Loucy (cell line): ENCODE measurements at regions not wholly inside any gene's neighbourhood (a gene's known extent, or its start where the extent isn't known, plus 50 kb on each side); places are given as distances from the start of the nearest gene placed in this dataset.

Source experiments
- H2AFZ ChIP-seq: fragments of 200-600 bp; sonication (generic); 2 replicates; pipeline ENCODE4 v1.6.0; 2016; ENCODE audit warnings: antibody characterized with exemption, mild to moderate bottlenecking, low read length, moderate library complexity
- H3F3A ChIP-seq: fragments of 200-600 bp; 2 replicates; pipeline ENCODE4 v1.6.0; 2016; ENCODE audit warnings: antibody characterized with exemption, low read depth, mild to moderate bottlenecking
- H3K27me3 ChIP-seq: fragments of 200-600 bp; sonication (generic); 2 replicates; pipeline ENCODE4 v1.6.1; 2014; ENCODE audit warnings: low read length, mild to moderate bottlenecking; ENCODE audit not compliant: insufficient read depth, poor library complexity, severe bottlenecking
- H3K36me3 ChIP-seq: fragments of 200-600 bp; sonication (generic); 2 replicates; pipeline ENCODE4 v1.6.1; 2016; ENCODE audit warnings: low read length; ENCODE audit not compliant: insufficient read depth
- H3K4me1 ChIP-seq: fragments of 200-600 bp; sonication (generic); 2 replicates; pipeline ENCODE4 v1.5.1; 2014; ENCODE audit warnings: low read length, mild to moderate bottlenecking; ENCODE audit not compliant: insufficient read depth, poor library complexity, severe bottlenecking
- H3K4me2 ChIP-seq: fragments of 200-600 bp; sonication (generic); 2 replicates; pipeline ENCODE4 v1.6.0; 2014; ENCODE audit warnings: antibody characterized with exemption, low read length, low read depth, mild to moderate bottlenecking; ENCODE audit not compliant: poor library complexity, severe bottlenecking
- H3K4me3 ChIP-seq: fragments of 200-600 bp; sonication (generic); 2 replicates; pipeline ENCODE4 v1.5.1; 2014; ENCODE audit warnings: low read length, mild to moderate bottlenecking, mixed read lengths; ENCODE audit not compliant: poor library complexity, severe bottlenecking
- H3K79me2 ChIP-seq: fragments of 200-600 bp; sonication (generic); 2 replicates; pipeline ENCODE4 v1.6.1; 2014; ENCODE audit warnings: low read length; ENCODE audit not compliant: insufficient read depth
- H3K9ac ChIP-seq: fragments of 200-600 bp; sonication (generic); 2 replicates; pipeline ENCODE4 v1.6.0; 2014; ENCODE audit warnings: mild to moderate bottlenecking, low read depth, low read length, moderate library complexity; ENCODE audit not compliant: poor library complexity, severe bottlenecking
- H3K9me2 ChIP-seq: fragments of 200-600 bp; sonication (generic); replicated peaks from 2 replicates; pipeline ENCODE4 v1.6.1; 2016; ENCODE audit warnings: low read depth, low read length, mixed read lengths
- H3K9me3 ChIP-seq: fragments of 200-600 bp; sonication (generic); 2 replicates; pipeline ENCODE4 v1.6.1; 2014; ENCODE audit warnings: mild to moderate bottlenecking, antibody characterized with exemption, low read length, low read depth; ENCODE audit not compliant: insufficient read depth
- H4K20me1 ChIP-seq: fragments of 200-600 bp; sonication (generic); 2 replicates; pipeline ENCODE4 v1.6.0; 2014; ENCODE audit warnings: antibody characterized with exemption, low read length, mild to moderate bottlenecking; ENCODE audit not compliant: insufficient read depth, poor library complexity, severe bottlenecking
- CTCF ChIP-seq: fragments of 200-600 bp; sonication (generic); conservative IDR thresholded peaks from 2 replicates; pipeline ENCODE4 v1.5.1; 2014; ENCODE audit warnings: mild to moderate bottlenecking, antibody characterized with exemption, low read length
- EZH2phosphoT487 ChIP-seq: fragments of 200-600 bp; IDR thresholded peaks from 2 replicates; pipeline ENCODE4 v1.6.1; 2018; ENCODE audit warnings: antibody characterized with exemption, mild to moderate bottlenecking, moderate library complexity, borderline replicate concordance

DNA sequence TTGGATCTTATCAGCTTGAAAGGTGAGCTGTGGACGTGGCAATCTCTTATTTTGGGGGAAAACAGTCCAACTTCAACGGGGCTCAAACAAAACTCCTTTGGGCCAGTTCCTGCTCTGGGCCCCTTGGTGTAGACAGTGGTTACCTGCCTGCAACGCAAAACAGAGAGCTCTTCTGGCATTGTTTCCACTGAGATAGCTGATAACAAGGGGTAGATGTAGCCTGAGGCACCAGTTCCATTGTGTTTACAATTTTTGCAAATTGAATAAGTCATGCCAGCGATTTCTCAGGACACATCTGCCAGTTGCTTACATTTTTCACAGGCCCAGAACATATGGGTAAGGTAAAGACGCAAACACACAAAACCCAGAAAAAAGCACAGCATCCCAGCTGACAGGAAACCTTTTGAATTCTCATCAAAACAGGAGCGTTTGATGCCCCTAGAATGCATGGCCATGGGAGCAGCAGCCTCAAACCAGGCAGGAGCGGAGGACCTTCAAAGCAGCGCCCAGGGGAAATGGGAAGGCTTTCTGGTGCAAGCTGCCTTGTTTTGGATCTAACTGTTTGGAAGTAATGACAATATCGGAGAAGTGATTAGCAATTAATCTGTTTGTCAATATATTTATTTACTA, 259.7 kb downstream of the AACS start:
- no peak overlapping the region for H3K4me3 ChIP-seq
- no peak for TF ChIP-seq CTCF
- TF ChIP-seq EZH2phosphoT487, result no peak
- no peaks in the 10 kb centered on the region for H3F3A ChIP-seq
- H3K4me1 ChIP-seq, result no peaks in the 10 kb centered on the region
- no peak overlapping the region for H3K9ac ChIP-seq
- H2AFZ ChIP-seq, result no peak overlapping the region
- H3K9me3 ChIP-seq, result no peaks in the 10 kb centered on the region
- H3K36me3 ChIP-seq, result no peaks in the 10 kb centered on the region
- no peak overlapping the region for H3K4me2 ChIP-seq
- H3K27me3 ChIP-seq, result no peaks in the 10 kb centered on the region
- H3K9me2 ChIP-seq, result no peaks in the 10 kb centered on the region
- no peaks in the 10 kb centered on the region for H3K79me2 ChIP-seq
- H4K20me1 ChIP-seq, result no peaks in the 10 kb centered on the region

DNA sequence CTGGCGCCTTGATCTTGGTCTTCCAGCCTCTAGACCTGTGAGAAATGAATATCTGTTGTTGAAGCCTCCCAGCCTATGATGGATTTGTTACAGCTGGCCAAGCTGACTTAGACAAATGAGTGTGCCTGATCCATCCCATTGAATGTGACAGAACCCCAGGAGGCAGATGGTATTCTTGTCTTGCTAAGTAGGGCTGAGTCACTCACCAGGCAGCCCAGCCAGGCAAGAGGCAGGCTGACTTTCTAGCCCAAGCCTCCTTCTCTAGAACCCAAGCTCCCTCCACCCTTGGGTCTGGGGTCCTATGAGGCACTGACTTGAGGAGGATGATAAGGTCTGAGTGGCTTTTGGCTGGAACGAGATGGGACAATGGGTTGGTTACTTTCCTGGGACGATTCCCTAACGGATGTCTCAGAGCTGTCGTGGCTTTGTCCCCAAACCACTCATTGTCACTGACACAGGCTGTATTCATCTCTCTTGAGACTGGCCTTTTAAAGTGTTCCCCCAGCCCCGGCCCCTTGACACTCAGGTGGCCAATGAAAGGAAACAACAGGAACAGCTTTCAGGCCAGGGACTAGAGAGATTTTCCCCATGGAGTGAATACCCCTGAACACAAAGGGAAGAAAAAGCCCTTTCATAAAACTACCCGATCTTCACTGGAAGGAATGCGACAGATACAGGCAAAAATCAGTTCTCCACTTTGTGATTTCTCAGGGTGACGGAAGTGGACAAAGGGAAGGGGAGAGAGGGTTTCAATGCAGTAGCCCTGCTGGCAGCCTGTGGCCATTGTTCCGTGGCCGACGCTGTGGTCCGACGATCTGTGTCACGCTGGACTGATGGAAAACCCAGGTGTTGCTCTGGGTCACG, 264.2 kb downstream of the AACS start:
- H3K36me3 ChIP-seq, result no peaks in the 10 kb centered on the region
- H3K27me3 ChIP-seq, result no peaks in the 10 kb centered on the region
- TF ChIP-seq EZH2phosphoT487 (no peak), CTCF (no peak)
- no peak overlapping the region for H3K4me3 ChIP-seq
- H3K4me2 ChIP-seq, result no peak overlapping the region
- no peak overlapping the region for H2AFZ ChIP-seq
- H3K9me3 ChIP-seq, result no peaks in the 10 kb centered on the region
- no peaks in the 10 kb centered on the region for H3F3A ChIP-seq
- H3K9ac ChIP-seq, result no peak overlapping the region
- no peaks in the 10 kb centered on the region for H3K9me2 ChIP-seq
- H3K79me2 ChIP-seq, result no peaks in the 10 kb centered on the region
- no peaks in the 10 kb centered on the region for H3K4me1 ChIP-seq
- no peaks in the 10 kb centered on the region for H4K20me1 ChIP-seq

GRCh38 chr12:125330645-125331341, 265.6 kb downstream of the AACS start:
- TF ChIP-seq CTCF (peak; percentile 58), EZH2phosphoT487 (no peak)
- Histone ChIP-seq H3K27me3 (no peaks in the 10 kb centered on the region), H3K9ac (no peak overlapping the region), H3K4me3 (no peak overlapping the region), H3F3A (no peaks in the 10 kb centered on the region), H2AFZ (no peak overlapping the region), H3K79me2 (no peaks in the 10 kb centered on the region), H3K9me3 (no peaks in the 10 kb centered on the region), H3K36me3 (no peaks in the 10 kb centered on the region), H3K4me1 (no peaks in the 10 kb centered on the region), H4K20me1 (no peaks in the 10 kb centered on the region), H3K4me2 (no peak overlapping the region), H3K9me2 (no peaks in the 10 kb centered on the region)
